HG03103 (cell line): ENCODE measurements at regions not wholly inside any gene's neighbourhood (a gene's known extent, or its start where the extent isn't known, plus 50 kb on each side); places are given as distances from the start of the nearest gene placed in this dataset.

Experiments used
- ATAC-seq: cut with Tn5 transposase; IDR thresholded peaks from one replicate; pipeline ENCODE4 v1.9.1; 2021; ENCODE audit warnings: low read depth; ENCODE audit not compliant: unreplicated experiment

DNA sequence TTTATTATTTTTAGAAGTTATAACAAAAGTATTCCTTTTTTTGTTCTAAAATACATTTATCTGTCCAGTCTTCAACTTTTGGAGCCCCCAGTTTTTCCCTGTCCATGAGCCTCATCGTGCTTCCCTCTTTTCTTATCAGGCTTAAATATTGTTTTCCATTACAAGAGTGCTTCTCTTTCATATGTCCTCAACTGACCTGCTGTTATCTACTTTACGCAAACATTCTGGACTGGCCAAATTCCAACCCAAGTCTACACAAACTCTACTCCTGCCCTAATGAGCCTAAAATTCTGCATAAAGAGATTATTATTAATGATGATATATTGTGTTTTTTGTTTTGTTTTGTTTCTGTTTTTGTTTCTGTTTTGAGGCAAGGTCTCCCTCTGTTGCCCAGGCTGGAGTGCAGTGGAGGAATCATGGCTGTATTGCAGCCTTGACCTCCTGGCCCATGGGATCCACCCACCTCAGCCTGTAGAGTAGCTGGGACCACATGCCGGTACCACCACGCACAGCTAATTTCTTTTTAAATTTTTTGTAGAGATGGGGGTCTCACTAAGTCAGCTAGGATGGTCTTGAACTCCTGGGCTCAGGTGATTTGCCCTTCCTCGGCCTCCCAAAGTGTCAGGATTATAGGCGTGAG is 318.8 kb upstream of the NEGR1 start:
- no peak for ATAC-seq

DNA sequence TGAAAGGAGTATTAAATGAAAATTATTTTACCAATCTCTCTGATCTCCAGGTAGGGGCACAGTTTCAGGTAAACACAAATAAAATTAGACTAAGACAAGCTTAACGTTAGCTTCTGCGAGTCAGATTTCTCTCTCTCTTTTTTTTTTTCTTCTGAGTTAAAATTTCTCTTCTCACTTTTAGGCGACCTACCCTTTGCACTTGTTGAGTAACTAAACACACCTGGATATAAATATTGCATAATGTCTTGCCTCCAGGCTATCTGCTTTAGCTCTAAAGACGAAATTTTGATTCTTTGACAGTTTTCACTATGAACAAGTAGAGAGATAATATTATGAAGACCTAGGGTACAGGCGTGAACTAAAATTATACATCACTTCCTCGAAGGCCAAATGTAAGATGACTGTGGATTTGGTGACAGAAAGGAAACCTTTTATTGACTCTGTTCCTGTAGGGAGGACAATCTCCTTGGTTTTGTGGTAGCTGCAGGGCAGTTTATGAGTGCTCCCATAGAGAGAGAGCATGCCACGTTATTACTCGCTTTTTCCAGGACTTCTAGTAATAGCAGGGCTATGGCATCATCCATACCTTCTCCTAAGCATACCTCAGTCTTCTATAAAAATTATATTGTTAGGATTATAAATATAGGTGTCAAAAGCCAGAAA is 303.8 kb upstream of the NEGR1 start:
- no peak for ATAC-seq

DNA sequence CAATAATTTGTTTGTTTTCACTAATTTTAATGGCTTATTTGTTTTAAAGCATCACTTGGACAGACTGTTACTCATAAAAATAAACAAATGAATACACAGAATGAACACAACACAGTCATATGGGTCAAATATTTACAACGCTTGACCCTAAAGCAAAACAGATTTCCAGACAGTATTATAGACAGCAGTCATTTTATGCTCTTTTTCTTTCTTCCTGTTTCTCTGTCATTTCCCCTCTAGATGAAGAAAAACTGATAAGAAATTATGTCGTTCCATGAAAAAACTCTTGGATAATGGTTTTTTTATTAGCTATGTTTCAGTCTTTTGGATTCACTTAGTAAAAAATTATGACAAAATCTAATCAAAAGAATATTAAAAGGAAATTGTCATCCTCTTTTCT is 297.3 kb upstream of the NEGR1 start:
- no peak for ATAC-seq

DNA sequence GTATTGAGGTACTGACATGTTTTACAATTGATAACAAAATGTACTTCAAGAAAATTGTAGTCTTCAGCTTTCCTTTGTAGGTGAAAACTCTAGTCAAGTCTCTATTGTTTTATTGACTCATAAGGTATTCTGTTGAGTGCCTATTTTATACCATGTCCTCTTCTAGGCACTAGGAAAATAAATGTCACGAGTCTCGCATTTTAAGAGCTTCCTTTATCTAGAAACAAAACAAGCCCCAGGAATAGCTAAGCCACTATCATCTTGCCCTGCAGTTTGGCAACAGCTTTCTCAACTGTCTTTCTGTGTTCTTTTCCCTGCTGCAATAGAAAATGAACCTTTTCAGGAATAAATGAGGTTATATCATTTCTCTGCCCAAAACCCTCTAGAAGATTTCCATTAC is 288.5 kb upstream of the NEGR1 start:
- ATAC-seq: no peak

DNA sequence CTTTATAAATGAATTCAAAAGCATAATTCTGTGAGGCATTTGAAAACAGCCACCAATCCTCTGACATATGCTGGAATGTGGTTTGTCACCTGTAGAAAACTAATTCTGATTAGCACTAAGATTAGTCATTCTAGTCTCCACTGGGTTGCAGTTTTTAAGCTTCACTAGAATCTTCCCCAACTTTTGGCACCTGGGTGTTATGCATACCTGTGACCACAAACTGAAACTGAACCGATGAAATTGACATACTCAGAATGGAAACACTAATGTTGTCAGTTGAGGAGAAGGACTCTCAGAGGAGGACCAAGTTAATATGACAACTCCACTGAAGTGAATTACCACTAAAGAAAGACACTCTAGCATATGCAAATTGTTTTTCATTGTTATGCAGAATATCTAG is 285.8 kb upstream of the NEGR1 start:
- no peak for ATAC-seq

DNA sequence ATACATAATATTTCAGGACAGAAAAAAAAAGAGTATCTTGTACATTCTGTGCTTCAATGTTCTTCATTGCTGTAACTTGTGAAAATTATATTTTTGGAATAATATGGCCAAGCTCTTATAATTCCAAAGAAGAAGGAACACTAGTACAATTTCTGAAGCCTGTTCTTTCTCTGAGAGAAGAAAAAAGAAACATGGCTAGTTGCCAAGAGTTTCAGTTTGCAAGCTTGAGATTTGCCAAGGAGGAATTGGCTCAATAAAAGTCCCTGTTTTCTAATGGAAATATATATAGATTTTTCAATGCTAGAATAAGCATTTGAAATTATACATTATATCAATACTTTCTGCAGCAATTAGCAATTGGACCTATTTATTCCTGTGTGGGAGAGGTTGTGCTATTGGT is 285.2 kb upstream of the NEGR1 start:
- no peak for ATAC-seq

DNA sequence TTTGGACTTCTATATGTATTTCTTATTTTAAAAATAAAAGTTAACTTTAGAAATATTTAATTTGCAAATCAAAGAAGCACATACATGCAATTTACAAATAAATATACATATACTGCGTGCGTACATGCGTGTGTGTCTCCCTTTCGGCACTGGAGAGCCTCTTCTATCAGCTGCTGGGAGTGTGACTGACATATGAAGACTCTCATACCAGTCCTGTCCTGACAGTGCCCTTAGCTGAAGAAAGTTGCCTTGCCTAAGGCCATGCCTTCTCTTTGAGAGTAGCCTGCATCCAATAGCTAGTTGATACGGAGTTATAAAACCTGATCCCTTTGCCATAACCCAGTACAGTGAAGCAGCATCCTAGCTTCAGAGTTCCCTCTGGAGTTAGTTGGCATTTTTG is 282.4 kb upstream of the NEGR1 start:
- no peak for ATAC-seq

DNA sequence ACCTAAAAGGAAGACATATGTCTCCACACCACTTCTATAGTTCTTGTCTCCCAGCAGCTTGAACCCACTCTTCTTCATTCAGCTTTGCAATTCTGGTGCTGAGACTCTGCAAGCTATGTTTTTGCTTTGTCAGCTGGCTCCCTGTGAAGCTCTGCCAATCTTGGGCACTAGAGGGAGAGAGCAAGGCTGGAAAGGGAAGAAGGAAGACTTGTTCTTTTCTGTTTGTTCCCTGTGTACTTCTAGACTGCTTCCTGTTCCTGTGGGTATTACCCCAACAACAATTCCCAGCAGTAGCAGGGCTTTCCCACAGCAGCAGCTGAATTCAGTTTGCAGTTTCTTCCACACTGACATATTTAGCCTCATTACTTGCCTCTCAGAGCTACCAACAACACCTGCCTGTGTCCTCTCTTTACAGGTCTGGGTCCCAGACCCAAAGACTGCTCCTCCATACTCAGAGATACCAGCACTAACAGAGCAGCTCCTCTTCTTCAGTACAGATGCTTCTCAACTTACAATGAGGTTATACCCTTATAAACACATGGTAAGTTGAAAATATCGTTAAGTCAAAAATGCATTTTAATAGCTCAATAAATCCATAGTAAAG is 275.2 kb upstream of the NEGR1 start:
- no peak for ATAC-seq

DNA sequence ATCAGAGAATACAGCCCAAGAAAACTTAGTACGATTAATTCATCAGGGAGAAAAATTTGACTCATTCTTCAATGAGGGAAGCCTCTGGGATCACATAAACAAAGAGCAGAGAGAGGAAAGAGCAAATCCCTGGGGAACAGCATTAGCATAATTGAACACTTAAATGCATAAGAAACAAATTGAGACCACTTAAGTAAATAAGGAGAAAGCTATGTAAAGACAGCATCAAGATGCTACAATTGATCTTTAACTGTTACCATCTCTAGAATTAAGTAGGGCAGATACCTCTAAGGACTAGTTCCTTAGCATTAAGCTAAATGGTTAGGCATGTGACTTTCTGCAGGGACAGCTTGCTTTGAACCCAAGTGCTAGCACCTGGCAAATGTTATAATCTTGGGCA is 265.1 kb upstream of the NEGR1 start:
- ATAC-seq: no peak

DNA sequence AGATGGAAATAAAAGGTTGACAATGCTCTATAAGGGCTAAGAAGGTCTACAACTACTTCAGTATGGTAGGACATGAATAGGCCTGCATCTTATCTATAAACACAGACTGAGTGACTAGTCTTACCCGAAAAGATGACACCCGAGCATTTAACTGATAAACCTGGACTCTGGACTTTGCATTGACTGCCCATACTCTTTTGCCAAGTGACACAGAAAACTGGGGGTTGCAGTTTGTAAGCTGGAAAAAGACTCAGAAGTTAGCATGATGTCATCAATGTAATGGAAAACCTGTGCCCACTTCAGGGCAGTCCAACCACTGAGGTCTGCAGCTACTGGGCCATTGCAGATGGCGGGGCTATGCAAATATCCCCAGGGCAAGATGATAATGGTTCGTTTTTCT is 258.3 kb upstream of the NEGR1 start:
- ATAC-seq: no peak

DNA sequence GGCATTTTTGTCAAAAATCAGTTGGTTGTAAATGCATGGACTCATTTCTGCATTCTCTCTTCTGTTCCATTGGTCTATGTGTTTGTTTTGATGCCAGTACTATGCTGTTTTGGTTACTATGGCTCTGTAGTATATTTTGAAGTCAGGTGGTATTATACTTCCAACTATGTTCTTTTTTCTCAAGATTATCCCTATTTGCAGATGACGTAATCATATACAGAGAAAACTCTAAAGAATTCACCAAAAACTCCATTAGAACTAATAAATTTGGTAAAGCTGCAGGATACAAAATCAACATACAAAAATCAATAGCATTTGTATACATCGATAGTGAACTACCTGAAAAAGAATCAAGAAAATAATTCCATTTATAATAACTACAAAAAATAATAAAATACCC is 253.1 kb upstream of the NEGR1 start:
- ATAC-seq: no peak

DNA sequence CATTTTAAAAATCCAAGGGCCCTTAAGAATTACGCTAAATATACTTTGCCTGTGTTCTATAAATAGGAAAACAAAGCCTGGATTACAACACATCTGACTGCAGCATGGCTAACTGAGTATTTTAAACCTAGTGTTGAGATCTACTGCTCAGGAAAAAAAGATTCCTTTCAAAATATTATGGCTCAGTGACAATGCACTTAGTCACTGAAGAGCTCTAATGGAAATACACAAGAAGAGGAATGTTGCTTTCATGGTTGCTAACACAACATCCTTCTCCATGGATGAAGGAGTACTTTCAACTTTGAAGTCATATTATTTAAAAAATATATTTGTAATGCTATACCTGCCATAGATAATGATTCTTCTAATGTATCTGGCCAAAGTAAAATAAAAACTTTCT is 248.3 kb upstream of the NEGR1 start:
- ATAC-seq: no peak

DNA sequence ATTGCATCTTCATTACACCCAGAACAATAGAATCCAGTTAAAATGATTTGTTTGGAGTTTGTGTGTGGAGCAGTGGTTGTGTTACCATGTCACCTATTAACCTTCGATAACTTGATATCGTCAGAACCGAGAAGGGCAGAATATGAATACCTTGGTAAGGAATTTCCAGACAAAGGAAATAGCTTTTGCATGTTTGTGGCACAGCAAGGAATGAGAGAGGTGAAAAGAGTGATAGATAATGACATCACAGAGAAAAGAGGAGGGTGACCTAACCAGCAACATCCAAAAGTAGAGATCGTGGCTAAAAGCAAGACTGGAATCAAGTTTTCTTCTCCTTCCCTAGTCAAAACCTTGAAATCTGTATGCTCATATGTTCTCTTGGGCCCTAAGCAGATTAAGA is 244.6 kb upstream of the NEGR1 start:
- no peak for ATAC-seq

DNA sequence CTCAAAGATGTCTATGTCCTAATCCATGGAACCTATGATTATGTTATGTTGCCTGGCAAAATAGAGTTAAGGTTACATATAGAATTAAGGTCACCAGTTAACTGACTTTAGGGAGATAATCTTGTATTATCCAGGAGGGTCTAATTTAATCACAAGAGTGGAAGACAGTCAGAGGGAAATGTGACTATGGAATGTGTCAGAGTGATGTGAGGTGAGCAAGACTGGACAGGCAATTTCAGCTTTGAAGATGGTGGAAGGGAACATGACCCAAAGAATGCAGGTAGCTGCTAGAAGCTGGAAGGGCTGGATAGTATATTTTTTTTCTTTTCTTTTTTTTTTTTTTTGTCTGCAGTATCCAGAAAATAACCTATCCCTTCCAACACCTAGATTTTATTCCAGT is 241.7 kb upstream of the NEGR1 start:
- ATAC-seq: no peak

DNA sequence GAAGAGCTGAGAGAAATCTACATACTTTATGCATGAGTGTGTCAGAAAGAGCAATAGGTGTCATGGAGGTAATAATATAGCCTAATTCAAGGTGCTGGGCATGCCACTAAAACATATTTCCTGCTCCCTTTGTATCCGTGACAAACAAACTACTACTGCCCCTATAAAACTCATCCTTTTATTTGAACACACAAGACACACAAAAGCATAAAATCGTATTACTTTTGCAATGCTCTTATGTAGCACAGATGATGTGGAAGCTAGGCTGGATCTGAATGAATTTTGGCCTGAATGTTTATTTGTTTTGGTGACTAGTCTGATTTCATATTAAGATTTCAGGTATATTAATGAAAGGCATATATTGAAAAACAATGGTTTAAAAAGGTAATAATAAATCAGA is 239.3 kb upstream of the NEGR1 start:
- no peak for ATAC-seq

DNA sequence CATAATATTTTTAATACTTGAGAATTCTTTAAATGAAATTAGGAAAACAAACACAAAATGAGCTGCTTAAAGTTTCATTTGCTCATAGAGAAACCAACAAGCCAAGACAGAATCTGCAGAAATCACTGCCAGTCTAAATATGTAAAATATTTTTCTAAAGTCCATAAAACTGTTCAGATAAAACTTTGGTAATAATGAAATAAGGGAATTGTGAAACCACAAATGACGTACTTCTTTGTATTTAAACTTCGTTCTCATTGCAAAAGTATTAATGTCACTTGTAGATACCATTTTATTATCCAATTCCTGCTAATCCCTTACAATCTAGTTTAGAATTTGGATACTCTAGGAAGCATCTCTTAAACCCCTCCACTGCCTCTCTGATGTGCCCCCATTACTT is 234.5 kb upstream of the NEGR1 start:
- ATAC-seq: no peak

DNA sequence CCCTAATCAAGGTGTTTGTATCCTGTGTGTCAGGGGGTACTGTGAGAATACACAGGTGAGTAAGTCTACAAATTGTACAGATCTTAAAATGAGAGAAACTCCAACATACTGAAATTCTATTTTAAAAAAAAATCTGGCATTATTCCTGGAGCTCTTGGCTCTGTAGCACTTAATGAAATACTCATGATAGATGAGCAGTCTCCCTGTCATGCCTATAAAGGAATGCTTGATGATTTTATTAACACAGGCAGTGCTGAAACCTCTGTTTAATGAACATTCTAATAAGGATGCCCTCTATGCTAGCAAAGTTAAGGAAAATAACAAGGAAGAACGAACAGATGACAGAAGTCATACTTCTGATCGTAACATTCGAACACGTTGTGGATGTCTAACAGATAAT is 233.9 kb upstream of the NEGR1 start:
- no peak for ATAC-seq

DNA sequence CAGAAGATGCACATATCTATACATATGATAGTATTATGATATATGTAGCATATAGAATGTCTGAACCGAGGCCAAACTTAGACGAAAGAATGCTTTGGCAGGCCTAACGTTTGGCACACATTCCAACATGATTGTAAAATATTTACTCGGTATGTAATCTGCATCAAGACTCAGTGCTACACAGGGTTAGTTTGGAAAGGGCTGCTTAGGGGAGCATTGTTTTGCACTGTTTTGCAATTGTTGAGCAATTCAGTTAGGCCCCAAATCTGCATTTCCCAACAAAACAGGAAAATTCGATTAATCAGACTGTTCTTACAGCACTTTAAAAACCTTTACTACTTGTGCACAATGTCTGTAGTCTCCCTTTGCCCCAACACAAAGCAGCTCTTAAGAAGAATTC is 216.0 kb upstream of the NEGR1 start:
- no peak for ATAC-seq

DNA sequence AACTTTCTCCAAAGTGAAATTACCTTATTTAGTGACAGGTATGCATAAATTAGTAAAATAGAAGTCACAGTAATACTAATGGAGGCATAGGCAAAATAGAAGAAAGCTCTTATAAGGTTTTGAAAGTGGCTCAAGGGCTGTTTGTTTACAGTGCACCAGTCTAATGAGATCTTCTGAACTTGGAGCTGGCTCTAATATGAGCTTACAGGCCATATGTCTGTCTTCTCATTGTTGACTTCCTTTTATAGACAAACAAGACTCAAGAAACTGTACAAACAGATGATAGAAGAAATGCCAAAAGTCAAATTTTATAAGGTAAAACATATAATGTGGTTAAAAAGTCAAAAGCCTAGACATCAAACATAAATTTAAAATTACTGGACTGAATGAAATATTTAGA is 207.5 kb upstream of the NEGR1 start:
- no peak for ATAC-seq

DNA sequence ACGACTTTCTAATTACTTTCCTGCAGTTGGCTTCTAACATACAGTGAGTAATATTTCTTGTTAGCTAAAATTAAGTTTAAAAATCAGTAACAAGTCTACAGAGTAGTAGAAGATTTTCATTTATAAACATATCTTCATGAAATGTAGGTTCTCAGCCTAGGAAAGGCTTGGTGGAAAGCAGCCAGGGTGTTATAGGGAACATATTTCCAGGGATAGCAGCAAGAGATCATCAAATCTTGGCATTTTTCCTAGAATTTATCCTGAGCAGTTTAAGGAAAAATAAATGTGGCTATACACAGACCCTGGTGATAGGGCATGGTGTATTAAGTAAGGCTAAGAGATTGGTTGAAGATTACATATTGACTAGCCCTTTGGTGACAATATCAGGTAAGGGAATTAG is 203.5 kb upstream of the NEGR1 start:
- ATAC-seq: no peak

DNA sequence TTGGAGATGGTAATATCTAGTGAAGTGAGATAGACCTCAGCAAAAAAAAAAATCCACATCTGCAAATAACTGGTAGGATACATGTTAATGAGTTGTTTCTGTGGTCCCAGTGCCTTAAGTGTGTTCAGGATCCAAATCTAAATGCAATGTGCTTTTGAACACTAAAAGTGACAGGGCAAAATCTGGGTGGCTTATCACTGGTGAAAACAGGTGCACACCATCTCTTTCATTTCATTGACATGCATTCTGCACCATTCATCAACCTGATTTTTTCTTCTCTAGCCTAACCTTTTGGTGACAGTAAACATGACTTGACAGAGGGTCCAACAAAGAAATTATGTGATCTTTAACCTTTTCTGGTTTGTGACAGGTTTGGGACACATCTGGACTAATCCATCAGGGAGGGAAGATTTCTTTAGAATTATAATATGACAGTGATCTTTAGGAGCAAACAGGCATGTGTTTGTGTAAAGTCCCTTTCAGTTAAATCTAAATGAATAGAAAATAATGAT is 201.6 kb upstream of the NEGR1 start:
- no peak for ATAC-seq

DNA sequence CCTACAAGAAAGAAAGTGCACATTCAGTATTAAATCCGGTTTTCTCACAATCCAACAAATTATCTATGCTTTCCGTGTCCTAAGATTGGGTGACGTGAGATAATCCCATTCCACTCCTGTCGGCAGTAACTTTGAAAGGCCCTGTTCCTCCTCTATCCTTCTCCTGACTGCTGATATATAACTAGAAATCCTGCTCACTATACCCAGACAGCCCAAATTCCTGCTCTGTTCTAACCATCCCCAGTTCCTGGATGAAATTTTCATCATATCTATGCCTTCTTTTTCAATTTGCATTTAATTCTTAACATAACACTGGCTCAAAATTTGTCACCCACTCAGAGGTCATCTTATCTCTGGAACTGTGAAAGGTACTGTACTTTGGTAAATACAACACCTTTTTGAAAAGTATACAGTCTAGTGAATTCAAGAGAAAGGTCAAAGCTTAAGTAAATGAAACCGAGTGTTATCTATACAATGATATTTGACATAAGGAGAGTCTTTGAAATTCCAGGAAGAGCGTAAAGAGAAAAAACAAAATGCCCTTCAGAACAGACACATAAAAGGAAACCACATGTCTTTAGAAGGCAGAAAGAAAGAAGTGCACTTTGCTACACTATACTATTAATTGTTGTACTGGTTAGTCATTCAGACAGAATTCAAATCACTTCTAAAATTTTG is 200.5 kb upstream of the NEGR1 start:
- no peak for ATAC-seq
